H1 (cell line): ENCODE measurements at regions not wholly inside any gene's neighbourhood (a gene's known extent, or its start where the extent isn't known, plus 50 kb on each side); places are given as distances from the start of the nearest gene placed in this dataset.

Experiments used
- BACH1 ChIP-seq: IDR thresholded peaks from 2 replicates; pipeline ENCODE4 v1.6.1; 2012; ENCODE audit warnings: low read length, improper control_type of control experiment
- HDAC6 ChIP-seq: IDR thresholded peaks from one replicate; pipeline ENCODE4 v1.7.1; 2012; ENCODE audit warnings: low read depth, mild to moderate bottlenecking, inconsistent platforms, low read length, moderate library complexity
- SIN3A ChIP-seq, 2 experiments: IDR thresholded peaks in 1 of 2; conservative IDR thresholded peaks in 1 of 2; 2 replicates each; pipeline ENCODE4 v1.6.1; 2011 to 2012; ENCODE audit warnings: low read length in 2 of 2, improper control_type of control experiment in 1 of 2, low read depth in 1 of 2, mild to moderate bottlenecking in 1 of 2

DNA sequence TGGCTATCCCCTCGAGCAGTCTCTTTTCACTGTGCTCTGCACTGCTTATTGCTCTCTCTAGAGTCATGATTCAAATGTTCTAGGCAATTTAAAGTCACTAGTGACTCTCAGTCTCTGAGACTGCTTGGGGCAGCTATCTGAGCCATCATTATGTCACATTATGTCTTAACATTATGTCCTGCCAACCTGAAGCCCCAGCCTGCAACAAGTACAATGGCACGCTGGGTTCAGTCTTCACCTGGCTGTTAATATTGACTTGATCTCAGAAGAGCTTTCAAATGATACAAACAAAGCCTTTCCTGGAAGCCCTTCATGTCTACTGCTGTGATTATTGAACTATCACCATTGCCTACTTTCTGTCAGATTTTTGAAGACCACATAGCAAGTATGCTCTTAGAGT is 128.1 kb upstream of the GRM7 start (continued):
- TF ChIP-seq HDAC6 (no peak), SIN3A (conservative IDR thresholded peaks at IDR 0.05 in 1 of 2, IDR thresholded peaks at IDR 0.05 in 1 of 2; ENCODE audit: low read depth in 1 of 2, low read length in 2 of 2) (no peak), BACH1 (no peak)
